Liver (tissue), 7 donors: ENCODE measurements at regions not wholly inside any gene's neighbourhood (a gene's known extent, or its start where the extent isn't known, plus 50 kb on each side); places are given as distances from the start of the nearest gene placed in this dataset.

ENCODE experiments used
- DNase-seq: peaks from one replicate; pipeline ENCODE4 v3.0.0-alpha.2; 2017; ENCODE audit warnings: low spot score
- H3K27ac ChIP-seq, 2 donors: one replicate each; pipeline ENCODE4 v1.7.0; 2013; ENCODE audit warnings: inconsistent platforms in 2 of 2, low read length in 2 of 2, control low read depth in 1 of 2, low read depth in 1 of 2, mild to moderate bottlenecking in 1 of 2
- H3K27me3 ChIP-seq, 4 donors: one replicate each; pipeline versions ENCODE4 v1.6.1 to v1.7.0; 2013; ENCODE audit warnings: low read length in 3 of 4, inconsistent platforms in 1 of 4, mild to moderate bottlenecking in 1 of 4, moderate library complexity in 1 of 4; ENCODE audit not compliant: control insufficient read depth in 4 of 4, insufficient read depth in 4 of 4
- H3K36me3 ChIP-seq, 4 donors: one replicate each; pipeline versions ENCODE4 v1.6.1 to v1.7.0; 2013; ENCODE audit warnings: low read length in 3 of 4, mild to moderate bottlenecking in 3 of 4, low read depth in 1 of 4, moderate library complexity in 1 of 4; ENCODE audit not compliant: control insufficient read depth in 4 of 4, insufficient read depth in 3 of 4
- H3K4me1 ChIP-seq, 4 donors: one replicate each; pipeline versions ENCODE4 v1.6.1 to v1.7.0; 2013; ENCODE audit warnings: low read length in 3 of 4, mild to moderate bottlenecking in 3 of 4, moderate library complexity in 1 of 4; ENCODE audit not compliant: control insufficient read depth in 4 of 4, insufficient read depth in 4 of 4
- H3K4me3 ChIP-seq, 3 donors: one replicate each; pipeline versions ENCODE4 v1.6.1 to v1.7.0; 2013; ENCODE audit warnings: low read length in 3 of 3, control low read depth in 1 of 3, low read depth in 1 of 3, mild to moderate bottlenecking in 1 of 3
- H3K9ac ChIP-seq, 2 donors: one replicate each; pipeline ENCODE4 v1.7.0; 2013; ENCODE audit warnings: low read length in 2 of 2, mild to moderate bottlenecking in 2 of 2, moderate library complexity in 2 of 2, control low read depth in 1 of 2, low read depth in 1 of 2
- H3K9me3 ChIP-seq, 4 donors: one replicate each; pipeline versions ENCODE4 v1.6.1 to v1.7.0; 2013; ENCODE audit warnings: low read length in 3 of 4; ENCODE audit not compliant: control insufficient read depth in 4 of 4
- ATF3 ChIP-seq: IDR thresholded peaks from 2 replicates; pipeline ENCODE4 v1.6.1; 2016; ENCODE audit warnings: antibody characterized with exemption
- FOXA1 ChIP-seq: IDR thresholded peaks from 2 replicates; pipeline ENCODE4 v1.6.1; 2016; ENCODE audit warnings: antibody characterized with exemption
- FOXA2 ChIP-seq: IDR thresholded peaks from 2 replicates; pipeline ENCODE4 v1.6.1; 2016; ENCODE audit warnings: antibody characterized with exemption
- GABPA ChIP-seq, 2 donors: IDR thresholded peaks in 1 of 2; conservative IDR thresholded peaks in 1 of 2; 2 replicates each; pipeline ENCODE4 v1.6.1; 2016; ENCODE audit warnings: antibody characterized with exemption in 2 of 2, mild to moderate bottlenecking in 1 of 2, moderate library complexity in 1 of 2
- HNF4A ChIP-seq, 2 donors: conservative IDR thresholded peaks; 2 replicates each; pipeline ENCODE4 v1.6.1; 2016; ENCODE audit warnings: antibody characterized with exemption in 2 of 2, mild to moderate bottlenecking in 2 of 2
- NR2F2 ChIP-seq: IDR thresholded peaks from 2 replicates; pipeline ENCODE4 v1.6.1; 2016; ENCODE audit warnings: antibody characterized with exemption
- TAF1 ChIP-seq: conservative IDR thresholded peaks from 2 replicates; pipeline ENCODE4 v1.6.1; 2016; ENCODE audit warnings: antibody characterized with exemption, mild to moderate bottlenecking
- YY1 ChIP-seq: IDR thresholded peaks from 2 replicates; pipeline ENCODE4 v1.6.1; 2016; ENCODE audit warnings: antibody characterized with exemption, mild to moderate bottlenecking
- WGBS: extraction: QIAGEN DNeasy Blood & Tissue Kit; methylation state at CpG from one replicate; pipeline ENCODE4 v1.1.7; 2013; 5-methylcytosine and 5-hydroxymethylcytosine counted together
- TF ChIP-seq, protein P1 (sequence below): IDR thresholded peaks from 2 replicates; pipeline ENCODE4 v1.6.1; 2016; ENCODE audit warnings: antibody characterized with exemption
- TF ChIP-seq, protein P2 (sequence below): IDR thresholded peaks from 2 replicates; pipeline ENCODE4 v1.6.1; 2016; ENCODE audit warnings: antibody characterized with exemption, mild to moderate bottlenecking
- donor health status: healthy.
- donor health status: healthy.
- donor health status: healthy.
- donor health status: healthy.

DNA sequence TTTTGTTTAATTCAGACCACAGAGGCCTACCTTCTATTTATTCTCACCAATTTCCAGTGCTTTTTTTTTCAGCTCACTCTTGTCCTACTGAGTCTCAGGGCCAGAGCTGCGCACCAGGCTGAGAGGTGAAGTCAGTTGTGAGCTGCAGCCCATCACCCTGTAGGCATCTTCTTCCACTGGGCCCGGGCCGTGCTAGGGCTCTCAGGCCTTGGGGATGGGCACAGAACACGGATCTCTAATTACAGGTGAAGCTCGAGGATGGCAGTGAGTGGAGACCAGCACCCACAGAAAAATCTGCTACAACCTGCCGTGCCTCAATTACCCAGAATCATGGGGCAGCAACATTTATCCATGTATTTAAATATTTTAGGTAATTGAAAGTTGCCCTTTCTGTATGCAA, 82.1 kb downstream of the IRX5 start:
- Histone ChIP-seq H3K9me3 (no peaks in the 10 kb centered on the region), H3K27me3 (no peaks in the 10 kb centered on the region), H3K4me3 (no peak overlapping the region), H3K4me1 (no peaks in the 10 kb centered on the region), H3K9ac (no peak overlapping the region), H3K36me3 (no peaks in the 10 kb centered on the region), H3K27ac (no peak overlapping the region)
- TF ChIP-seq NR2F2: no peak
- TF ChIP-seq, protein P1, sequence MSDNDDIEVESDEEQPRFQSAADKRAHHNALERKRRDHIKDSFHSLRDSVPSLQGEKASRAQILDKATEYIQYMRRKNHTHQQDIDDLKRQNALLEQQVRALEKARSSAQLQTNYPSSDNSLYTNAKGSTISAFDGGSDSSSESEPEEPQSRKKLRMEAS: no peak
- TF ChIP-seq, protein P2, sequence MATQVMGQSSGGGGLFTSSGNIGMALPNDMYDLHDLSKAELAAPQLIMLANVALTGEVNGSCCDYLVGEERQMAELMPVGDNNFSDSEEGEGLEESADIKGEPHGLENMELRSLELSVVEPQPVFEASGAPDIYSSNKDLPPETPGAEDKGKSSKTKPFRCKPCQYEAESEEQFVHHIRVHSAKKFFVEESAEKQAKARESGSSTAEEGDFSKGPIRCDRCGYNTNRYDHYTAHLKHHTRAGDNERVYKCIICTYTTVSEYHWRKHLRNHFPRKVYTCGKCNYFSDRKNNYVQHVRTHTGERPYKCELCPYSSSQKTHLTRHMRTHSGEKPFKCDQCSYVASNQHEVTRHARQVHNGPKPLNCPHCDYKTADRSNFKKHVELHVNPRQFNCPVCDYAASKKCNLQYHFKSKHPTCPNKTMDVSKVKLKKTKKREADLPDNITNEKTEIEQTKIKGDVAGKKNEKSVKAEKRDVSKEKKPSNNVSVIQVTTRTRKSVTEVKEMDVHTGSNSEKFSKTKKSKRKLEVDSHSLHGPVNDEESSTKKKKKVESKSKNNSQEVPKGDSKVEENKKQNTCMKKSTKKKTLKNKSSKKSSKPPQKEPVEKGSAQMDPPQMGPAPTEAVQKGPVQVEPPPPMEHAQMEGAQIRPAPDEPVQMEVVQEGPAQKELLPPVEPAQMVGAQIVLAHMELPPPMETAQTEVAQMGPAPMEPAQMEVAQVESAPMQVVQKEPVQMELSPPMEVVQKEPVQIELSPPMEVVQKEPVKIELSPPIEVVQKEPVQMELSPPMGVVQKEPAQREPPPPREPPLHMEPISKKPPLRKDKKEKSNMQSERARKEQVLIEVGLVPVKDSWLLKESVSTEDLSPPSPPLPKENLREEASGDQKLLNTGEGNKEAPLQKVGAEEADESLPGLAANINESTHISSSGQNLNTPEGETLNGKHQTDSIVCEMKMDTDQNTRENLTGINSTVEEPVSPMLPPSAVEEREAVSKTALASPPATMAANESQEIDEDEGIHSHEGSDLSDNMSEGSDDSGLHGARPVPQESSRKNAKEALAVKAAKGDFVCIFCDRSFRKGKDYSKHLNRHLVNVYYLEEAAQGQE: no peak
- no peak for DNase-seq
- 90% methylated on average over 6 of the region's 6 CpGs for WGBS

GRCh38 chr16:55014022-55014421, 83.4 kb downstream of the IRX5 start:
- no peak overlapping the region for H3K9ac ChIP-seq
- H3K4me3 ChIP-seq: no peak overlapping the region
- H3K27ac ChIP-seq: no peak overlapping the region
- no peaks in the 10 kb centered on the region for H3K27me3 ChIP-seq
- DNase-seq: no peak
- no peaks in the 10 kb centered on the region for H3K9me3 ChIP-seq
- WGBS: 91% methylated on average over 4 of the region's 4 CpGs
- no peak for TF ChIP-seq YY1
- TF ChIP-seq HNF4A (conservative IDR thresholded peaks at IDR 0.05): no peak
- TF ChIP-seq FOXA1: no peak
- TF ChIP-seq FOXA2: no peak
- no peaks in the 10 kb centered on the region for H3K36me3 ChIP-seq
- H3K4me1 ChIP-seq: no peaks in the 10 kb centered on the region

- Histone ChIP-seq H3K36me3 (no peaks in the 10 kb centered on the region), H3K27ac (no peak overlapping the region), H3K27me3 (no peaks in the 10 kb centered on the region), H3K4me3 (no peak overlapping the region), H3K9me3 (peaks cover 0 to 1% (median 0%) of the 10 kb centered on the region in 4 donors), H3K4me1 (no peaks in the 10 kb centered on the region), H3K9ac (no peak overlapping the region)
- TF ChIP-seq GABPA (IDR thresholded peaks at IDR 0.05 in 1 of 2, conservative IDR thresholded peaks at IDR 0.05 in 1 of 2): no peak
- no peak for TF ChIP-seq TAF1
- TF ChIP-seq, protein P2: no peak
- TF ChIP-seq ATF3: no peak
- TF ChIP-seq HNF4A (conservative IDR thresholded peaks at IDR 0.05): no peak
- 75% methylated on average over 10 of the region's 10 CpGs for WGBS
- no peak for DNase-seq
Measured at GRCh38 chr16:55015181-55015913, 84.7 kb downstream of the IRX5 start.
